Gastrocnemius medialis (tissue), 4 donors: ENCODE measurements at regions not wholly inside any gene's neighbourhood (a gene's known extent, or its start where the extent isn't known, plus 50 kb on each side); places are given as distances from the start of the nearest gene placed in this dataset.

Experiments
- ATAC-seq, 2 donors: fragments of 150-250 bp; one replicate each; pipeline ENCODE4 v1.9.1; 2016
- DNase-seq, 2 donors: peaks; one replicate each; pipeline ENCODE4 v3.0.0-alpha.2; 2019
- H3K27ac ChIP-seq, 4 donors: fragments of 200-600 bp; sonication (generic); 1 replicate in 1 of 4; 2 replicates in 3 of 4; pipeline ENCODE4 v1.5.1; 2016 to 2018; ENCODE audit warnings: mild to moderate bottlenecking in 2 of 4, moderate library complexity in 1 of 4
- H3K27me3 ChIP-seq, 3 donors: fragments of 200-600 bp; sonication (generic) in 2 of 3; 1 replicate in 1 of 3; 2 replicates in 2 of 3; pipeline versions ENCODE4 v1.5.1 to v1.6.0; 2016 to 2019; ENCODE audit warnings: mild to moderate bottlenecking in 1 of 3, moderate library complexity in 1 of 3
- H3K36me3 ChIP-seq, 2 donors: fragments of 200-600 bp; sonication (generic) in 1 of 2; one replicate each; pipeline ENCODE4 v1.5.1; 2017 to 2018
- H3K4me1 ChIP-seq, 2 donors: fragments of 200-600 bp; sonication (generic) in 1 of 2; one replicate each; pipeline ENCODE4 v1.5.1; 2016 to 2017; ENCODE audit warnings: mild to moderate bottlenecking in 2 of 2
- H3K4me3 ChIP-seq, 4 donors: fragments of 200-600 bp; sonication (generic) in 3 of 4; 1 replicate in 1 of 4; 2 replicates in 3 of 4; pipeline ENCODE4 v1.5.1; 2016 to 2019; ENCODE audit warnings: mild to moderate bottlenecking in 2 of 4
- H3K9me3 ChIP-seq, 3 donors: fragments of 200-600 bp; sonication (generic) in 2 of 3; 1 replicate in 1 of 3; 2 replicates in 2 of 3; pipeline ENCODE4 v1.5.1; 2016 to 2019
- POLR2A ChIP-seq, 2 donors: fragments of 450-650 bp; IDR thresholded peaks; one replicate each; pipeline ENCODE4 v1.6.1; 2017; ENCODE audit warnings: antibody characterized with exemption in 2 of 2, mild to moderate bottlenecking in 2 of 2, moderate library complexity in 2 of 2
- in situ Hi-C, 4 donors: fragments of 200-750 bp; cut with MboI; loops; one replicate each; pipeline versions ENCODE4 v1.15.0 to v1.8.0; 2017; ENCODE audit warnings: low sequenced_read_pairs in 4 of 4
- intact Hi-C: fragments of 100-400 bp; cut with DNase I; formaldehyde crosslinking; loops from one replicate; pipeline ENCODE4 v1.15.1; 2023; ENCODE audit warnings: low total_unique reads
- TF ChIP-seq, protein P1 (sequence below), 5 experiments: fragments of 450-650 bp in 3 of 5; fragments of 200-600 bp in 2 of 5; sonication (generic) in 2 of 5; IDR thresholded peaks in 4 of 5; conservative IDR thresholded peaks in 1 of 5; 1 replicate in 4 of 5; 2 replicates in 1 of 5; pipeline ENCODE4 v1.5.1; 2016 to 2019; ENCODE audit warnings: antibody characterized with exemption in 5 of 5, mild to moderate bottlenecking in 3 of 5, moderate library complexity in 3 of 5

DNA sequence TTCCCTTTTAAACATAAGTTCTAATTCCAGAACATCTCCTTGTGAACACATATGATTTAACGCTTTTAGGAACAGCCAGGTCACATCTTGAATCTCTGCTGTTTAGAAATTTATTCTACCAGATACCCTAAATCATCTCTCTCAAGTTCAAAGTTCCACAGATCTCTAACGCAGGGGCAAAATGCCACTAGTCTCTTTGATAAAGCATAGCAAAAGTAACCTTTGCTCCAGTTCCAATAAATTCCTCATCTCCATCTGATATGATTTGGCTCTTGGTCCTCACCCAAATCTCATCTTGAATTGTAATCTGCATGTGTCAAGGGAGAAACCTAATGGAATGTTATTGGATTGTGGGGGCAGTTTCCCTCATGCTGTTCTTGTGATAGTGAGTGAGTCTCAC is 96.3 kb upstream of the PLEKHA5 start:
- Histone ChIP-seq H3K36me3 (no peaks in the 10 kb centered on the region), H3K27ac (no peak overlapping the region), H3K4me3 (no peak overlapping the region), H3K9me3 (no peaks in the 10 kb centered on the region), H3K4me1 (no peaks in the 10 kb centered on the region), H3K27me3 (no peaks in the 10 kb centered on the region)
- TF ChIP-seq POLR2A (IDR thresholded peaks at IDR 0.05), result no peak
- TF ChIP-seq, protein P1, sequence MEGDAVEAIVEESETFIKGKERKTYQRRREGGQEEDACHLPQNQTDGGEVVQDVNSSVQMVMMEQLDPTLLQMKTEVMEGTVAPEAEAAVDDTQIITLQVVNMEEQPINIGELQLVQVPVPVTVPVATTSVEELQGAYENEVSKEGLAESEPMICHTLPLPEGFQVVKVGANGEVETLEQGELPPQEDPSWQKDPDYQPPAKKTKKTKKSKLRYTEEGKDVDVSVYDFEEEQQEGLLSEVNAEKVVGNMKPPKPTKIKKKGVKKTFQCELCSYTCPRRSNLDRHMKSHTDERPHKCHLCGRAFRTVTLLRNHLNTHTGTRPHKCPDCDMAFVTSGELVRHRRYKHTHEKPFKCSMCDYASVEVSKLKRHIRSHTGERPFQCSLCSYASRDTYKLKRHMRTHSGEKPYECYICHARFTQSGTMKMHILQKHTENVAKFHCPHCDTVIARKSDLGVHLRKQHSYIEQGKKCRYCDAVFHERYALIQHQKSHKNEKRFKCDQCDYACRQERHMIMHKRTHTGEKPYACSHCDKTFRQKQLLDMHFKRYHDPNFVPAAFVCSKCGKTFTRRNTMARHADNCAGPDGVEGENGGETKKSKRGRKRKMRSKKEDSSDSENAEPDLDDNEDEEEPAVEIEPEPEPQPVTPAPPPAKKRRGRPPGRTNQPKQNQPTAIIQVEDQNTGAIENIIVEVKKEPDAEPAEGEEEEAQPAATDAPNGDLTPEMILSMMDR (IDR thresholded peaks at IDR 0.05 in 4 of 5, conservative IDR thresholded peaks at IDR 0.05 in 1 of 5), result no peak
- intact Hi-C loops (no loop called here), in situ Hi-C loops (no loop called here)
- ATAC-seq, result no peak
- DNase-seq, result no peak

DNA sequence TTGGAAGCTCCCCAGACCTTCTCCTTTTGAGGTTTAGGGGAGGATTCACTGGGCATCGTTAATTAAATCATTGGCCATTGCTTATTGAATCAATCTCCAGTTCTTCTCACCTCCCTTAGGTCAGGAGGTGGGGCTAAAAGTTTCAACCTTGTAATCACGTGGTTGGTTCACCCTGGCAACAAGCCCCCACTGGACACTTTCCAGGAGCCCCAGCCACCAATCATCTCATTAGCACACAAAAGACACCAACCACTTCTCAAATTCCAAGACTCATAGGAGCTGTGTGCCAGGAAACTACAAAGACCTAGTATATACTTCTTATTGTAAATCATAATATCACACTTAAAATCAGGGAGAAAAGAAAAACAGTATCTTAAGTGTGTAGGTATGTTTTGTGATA is 94.6 kb upstream of the PLEKHA5 start:
- no peak for ATAC-seq
- no peaks in the 10 kb centered on the region for H3K4me1 ChIP-seq
- intact Hi-C loops, result no loop called here

DNA sequence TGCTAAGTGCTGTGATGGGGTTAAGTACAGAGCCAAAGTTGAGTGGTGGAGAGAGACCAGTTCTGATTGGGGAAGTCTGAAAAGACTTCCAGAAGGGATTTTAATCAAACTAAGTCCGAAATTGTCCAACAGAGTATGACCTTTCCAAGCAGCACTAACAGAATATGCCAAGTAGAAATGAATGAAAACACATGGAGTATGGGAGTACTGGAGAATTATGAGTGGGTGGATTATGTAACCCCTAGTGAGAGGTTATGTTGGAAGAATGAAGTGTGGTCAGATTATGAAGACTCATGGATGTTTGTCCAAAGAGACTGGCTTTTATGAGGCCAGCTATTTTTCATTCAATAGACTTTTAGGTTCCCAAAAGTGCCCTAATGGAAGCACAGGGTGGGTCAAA is 94.0 kb upstream of the PLEKHA5 start:
- H3K36me3 ChIP-seq, result no peaks in the 10 kb centered on the region
- H3K4me1 ChIP-seq, result no peaks in the 10 kb centered on the region
- no peaks in the 10 kb centered on the region for H3K9me3 ChIP-seq
- intact Hi-C loops, result no loop called here
- H3K27ac ChIP-seq, result no peak overlapping the region
- DNase-seq (no peak), ATAC-seq (no peak)
- no peaks in the 10 kb centered on the region for H3K27me3 ChIP-seq
- in situ Hi-C loops, result no loop called here
- TF ChIP-seq, protein P1 (IDR thresholded peaks at IDR 0.05 in 4 of 5, conservative IDR thresholded peaks at IDR 0.05 in 1 of 5), result no peak
- TF ChIP-seq POLR2A (IDR thresholded peaks at IDR 0.05), result no peak
- no peak overlapping the region for H3K4me3 ChIP-seq

More for the DNA sequence above, 94.6 kb upstream of the PLEKHA5 start:
- H3K4me3 ChIP-seq, result no peak overlapping the region
- H3K9me3 ChIP-seq, result no peaks in the 10 kb centered on the region
- H3K27ac ChIP-seq, result no peak overlapping the region
- no peaks in the 10 kb centered on the region for H3K36me3 ChIP-seq
- DNase-seq, result no peak
- TF ChIP-seq, protein P1 (IDR thresholded peaks at IDR 0.05 in 4 of 5, conservative IDR thresholded peaks at IDR 0.05 in 1 of 5), result no peak
- TF ChIP-seq POLR2A (IDR thresholded peaks at IDR 0.05), result no peak
- no peaks in the 10 kb centered on the region for H3K27me3 ChIP-seq
- in situ Hi-C loops, result no loop called here

DNA sequence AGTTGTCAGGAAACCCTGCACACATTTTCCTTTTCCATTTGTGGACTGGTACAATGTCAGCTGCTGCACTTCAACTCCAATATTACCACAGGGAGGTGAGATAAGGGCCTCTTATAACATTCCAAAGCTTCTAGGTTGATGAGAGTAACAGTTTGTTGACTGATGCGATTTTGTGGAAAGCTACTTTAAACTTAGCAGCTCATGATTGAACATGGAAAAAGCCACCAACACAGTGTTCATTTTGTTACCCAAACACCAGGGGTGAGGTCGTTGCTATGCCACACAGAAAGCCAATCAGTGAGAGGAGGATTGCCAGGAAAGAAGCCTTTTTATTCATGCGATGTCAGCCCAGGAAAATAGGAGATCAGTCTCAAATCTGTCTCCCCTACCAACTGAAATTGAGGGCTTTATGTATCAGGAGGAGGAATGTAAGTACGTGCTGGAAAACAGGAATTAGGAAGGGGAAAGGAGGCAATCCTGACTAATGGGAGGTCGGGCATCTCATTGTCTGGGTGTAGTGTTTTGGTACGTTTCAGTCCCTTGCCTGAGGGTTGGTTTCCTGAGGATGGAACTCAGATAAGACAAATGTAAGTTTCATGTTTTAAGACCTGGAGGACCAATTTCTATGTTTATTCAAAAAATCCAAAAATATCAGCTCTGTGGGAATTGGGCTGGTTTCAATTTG is 92.7 kb upstream of the PLEKHA5 start:
- intact Hi-C loops, result no loop called here
- Histone ChIP-seq H3K36me3 (no peaks in the 10 kb centered on the region), H3K4me3 (no peak overlapping the region), H3K27me3 (no peaks in the 10 kb centered on the region), H3K4me1 (no peaks in the 10 kb centered on the region), H3K9me3 (no peaks in the 10 kb centered on the region), H3K27ac (no peak overlapping the region)
- in situ Hi-C loops, result no loop called here
- ATAC-seq (no peak), DNase-seq (no peak)
- TF ChIP-seq, protein P1 (IDR thresholded peaks at IDR 0.05 in 4 of 5, conservative IDR thresholded peaks at IDR 0.05 in 1 of 5), result no peak
- no peak for TF ChIP-seq POLR2A (IDR thresholded peaks at IDR 0.05)

DNA sequence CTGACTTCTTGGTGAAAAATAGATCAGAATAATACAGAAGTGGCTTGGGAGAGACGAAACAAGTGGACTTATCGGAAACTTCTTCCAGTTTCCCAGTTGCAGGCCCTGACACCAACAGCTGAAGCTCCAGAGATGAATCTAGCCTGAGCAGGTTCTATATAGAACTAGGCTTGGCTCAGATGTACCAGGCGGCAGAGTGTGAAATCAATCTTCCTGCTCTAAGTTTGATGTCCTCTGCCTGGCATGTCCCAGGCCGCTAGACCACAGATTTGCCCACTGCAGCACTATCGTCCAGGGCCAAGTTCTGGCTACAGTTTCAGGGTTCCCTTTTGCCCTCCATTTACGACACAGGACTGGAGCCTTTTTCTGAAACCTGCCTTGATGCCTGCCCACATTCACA is 91.3 kb upstream of the PLEKHA5 start:
- no peak for DNase-seq
- TF ChIP-seq, protein P1 (IDR thresholded peaks at IDR 0.05 in 4 of 5, conservative IDR thresholded peaks at IDR 0.05 in 1 of 5), result no peak
- no peak for TF ChIP-seq POLR2A (IDR thresholded peaks at IDR 0.05)
- intact Hi-C loops (no loop called here), in situ Hi-C loops (no loop called here)
- ATAC-seq, result no peak
- no peak overlapping the region for H3K27ac ChIP-seq
- no peaks in the 10 kb centered on the region for H3K4me1 ChIP-seq
- H3K27me3 ChIP-seq, result no peaks in the 10 kb centered on the region
- H3K4me3 ChIP-seq, result no peak overlapping the region
- H3K9me3 ChIP-seq, result no peaks in the 10 kb centered on the region
- H3K36me3 ChIP-seq, result no peaks in the 10 kb centered on the region
